HS-5 (cell line): ENCODE measurements at regions not wholly inside any gene's neighbourhood (a gene's known extent, or its start where the extent isn't known, plus 50 kb on each side); places are given as distances from the start of the nearest gene placed in this dataset.
A peak's percentile ranks its signal among the peaks of the same experiment; 100 is the strongest.

Experiments used
- DNase-seq: peaks from one replicate; pipeline ENCODE4 v3.0.0-alpha.2; 2012; ENCODE audit warnings: low read depth

GRCh38 chr5:87949676-87950631 lies 318.7 kb downstream of the TMEM161B start:
- DNase-seq: no peak

GRCh38 chr5:87948486-87948885 lies 320.2 kb downstream of the TMEM161B start:
- no peak for DNase-seq

GRCh38 chr5:87946271-87946670 lies 322.4 kb downstream of the TMEM161B start:
- DNase-seq: no peak

GRCh38 chr5:87945286-87945650 lies 323.4 kb downstream of the TMEM161B start:
- DNase-seq: no peak

- DNase-seq: no peak
Observed at GRCh38 chr5:87944553-87945285, 323.9 kb downstream of the TMEM161B start.

GRCh38 chr5:87940775-87941174 lies 327.9 kb downstream of the TMEM161B start:
- DNase-seq: no peak

- DNase-seq: no peak
Observed at GRCh38 chr5:87936667-87937066, 332.0 kb downstream of the TMEM161B start.

GRCh38 chr5:87924436-87924835 lies 344.2 kb downstream of the TMEM161B start:
- DNase-seq: no peak

- DNase-seq: no peak
Observed at GRCh38 chr5:87916320-87916719, 352.3 kb downstream of the TMEM161B start.

GRCh38 chr5:87912419-87912818 lies 356.2 kb downstream of the TMEM161B start:
- no peak for DNase-seq

GRCh38 chr5:87909382-87909781 lies 359.3 kb downstream of the TMEM161B start:
- DNase-seq: no peak

- DNase-seq: no peak
Observed at GRCh38 chr5:87906962-87907361, 361.7 kb downstream of the TMEM161B start.

- no peak for DNase-seq
Observed at GRCh38 chr5:87900419-87900818, 368.2 kb downstream of the TMEM161B start.

- DNase-seq: no peak
Observed at GRCh38 chr5:87899721-87900131, 368.9 kb downstream of the TMEM161B start.

- DNase-seq: peak; percentile 19
Observed at GRCh38 chr5:87899208-87899661, 369.4 kb downstream of the TMEM161B start.

- DNase-seq: no peak
Observed at GRCh38 chr5:87898574-87898973, 370.1 kb downstream of the TMEM161B start.

- no peak for DNase-seq
Observed at GRCh38 chr5:87888139-87888538, 380.5 kb downstream of the TMEM161B start.

GRCh38 chr5:87887247-87887646 lies 381.4 kb downstream of the TMEM161B start:
- DNase-seq: no peak

- no peak for DNase-seq
Observed at GRCh38 chr5:87886164-87886563, 382.5 kb downstream of the TMEM161B start.

GRCh38 chr5:87885758-87886157 lies 382.9 kb downstream of the TMEM161B start:
- no peak for DNase-seq

- DNase-seq: no peak
Observed at GRCh38 chr5:87877495-87877894, 391.1 kb downstream of the TMEM161B start.

GRCh38 chr5:87877023-87877422 lies 391.6 kb downstream of the TMEM161B start:
- DNase-seq: no peak

GRCh38 chr5:87876616-87877015 lies 392.0 kb downstream of the TMEM161B start:
- no peak for DNase-seq
